HG03097 (cell line): ENCODE measurements at regions not wholly inside any gene's neighbourhood (a gene's known extent, or its start where the extent isn't known, plus 50 kb on each side); places are given as distances from the start of the nearest gene placed in this dataset.
"Not testable (repeated sequence)": the region's sequence is repeated elsewhere in the genome, so short reads cannot be mapped to it uniquely, and the experiment has no call there.

Experiments used
- ATAC-seq: cut with Tn5 transposase; IDR thresholded peaks from one replicate; pipeline ENCODE4 v1.9.1; 2021; ENCODE audit not compliant: unreplicated experiment, low FRiP score

DNA sequence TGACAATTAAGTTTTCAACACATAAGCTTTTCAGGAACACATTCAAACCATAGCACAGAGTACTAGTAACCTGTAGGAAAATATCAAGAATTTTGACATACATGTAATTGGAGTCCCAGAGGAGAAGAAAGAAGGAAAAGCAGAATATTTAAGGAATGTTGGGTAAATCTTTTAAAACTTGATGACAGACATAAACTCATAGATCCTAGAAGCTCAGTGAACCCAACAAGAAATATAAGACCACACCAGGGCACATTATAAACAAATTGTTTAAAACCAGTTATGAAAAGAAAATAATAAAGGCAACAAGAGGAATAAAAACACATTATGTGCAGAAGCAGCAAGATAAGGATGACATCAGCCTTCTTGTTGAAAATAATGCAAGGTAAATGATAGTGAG is 151.5 kb upstream of the ATXN1 start:
- no peak for ATAC-seq

DNA sequence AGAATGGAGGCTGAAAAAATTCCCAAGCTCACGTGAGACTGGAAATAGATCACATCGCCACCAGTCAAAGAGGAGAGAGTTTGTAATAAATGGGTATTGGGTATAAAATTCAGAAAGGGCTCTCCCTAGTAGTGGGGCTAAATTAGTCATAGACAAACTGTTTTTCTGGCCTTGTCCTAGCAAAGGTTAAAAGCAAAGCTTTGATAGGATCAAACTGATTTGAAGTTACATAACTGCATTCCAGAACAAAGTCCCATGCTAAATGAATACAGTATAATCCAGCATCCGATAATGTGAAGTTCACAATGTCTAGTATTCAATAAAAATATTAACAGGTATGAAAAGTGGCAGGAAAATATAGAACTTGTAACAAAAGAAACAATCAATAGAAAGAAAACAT is 149.8 kb upstream of the ATXN1 start:
- no peak for ATAC-seq

DNA sequence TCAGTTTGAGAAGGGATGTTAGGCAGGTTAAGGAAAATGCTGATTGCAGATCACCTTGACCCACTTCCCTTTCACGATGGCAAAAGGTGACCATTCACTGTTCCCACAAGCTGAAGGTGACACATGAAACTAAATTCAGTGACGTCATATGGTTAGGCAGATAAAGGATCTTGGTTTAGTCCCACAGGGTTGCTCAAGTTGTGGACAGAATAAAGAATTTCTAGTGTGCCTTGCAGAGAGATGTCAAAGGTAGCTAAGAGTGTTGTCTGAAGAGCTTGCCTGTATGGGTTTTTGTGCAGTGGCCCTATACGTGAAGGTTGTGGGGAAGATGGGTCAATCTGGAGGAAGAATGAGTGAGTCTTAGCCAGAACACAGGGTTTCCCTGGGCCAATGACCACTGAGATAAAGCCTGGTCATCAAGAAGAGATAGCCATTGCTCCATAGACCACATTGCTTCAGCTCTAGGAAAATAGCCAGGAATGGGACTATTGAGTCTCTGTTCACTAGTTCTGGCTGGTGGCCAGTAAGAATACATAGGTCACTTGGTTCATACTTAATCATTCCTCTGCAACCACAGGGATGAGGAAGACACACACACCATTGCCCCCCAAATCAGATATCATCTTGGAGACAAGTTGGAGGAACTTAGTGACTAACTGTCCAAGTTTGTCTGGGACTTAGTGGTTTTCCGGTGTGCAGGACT is 148.5 kb upstream of the ATXN1 start:
- ATAC-seq: no peak

GRCh38 chr6:16907991-16908390 is 146.7 kb upstream of the ATXN1 start:
- ATAC-seq: no peak

DNA sequence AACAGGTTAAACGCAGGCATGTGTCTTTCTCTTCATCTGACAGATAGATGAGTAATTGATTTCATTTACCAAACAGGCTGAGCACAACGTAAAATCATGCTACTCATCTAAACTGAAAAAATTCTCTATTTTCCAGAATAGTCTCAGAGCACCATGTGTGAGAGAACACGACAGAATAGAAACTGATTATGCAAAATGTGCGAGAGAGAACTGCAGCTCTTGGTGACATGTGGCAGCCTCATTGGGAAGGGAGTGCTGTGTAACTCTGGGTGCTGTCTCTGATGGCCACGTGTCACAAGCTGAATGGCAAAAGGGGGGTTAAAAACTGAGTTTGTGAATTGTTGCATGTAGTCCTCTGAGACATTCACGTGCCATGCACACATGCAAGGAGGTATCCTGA is 143.7 kb upstream of the ATXN1 start:
- no peak for ATAC-seq

- ATAC-seq: no peak
These were observed 142.2 kb upstream of the ATXN1 start for GRCh38 chr6:16903470-16903869.

GRCh38 chr6:16902502-16902901 is 141.2 kb upstream of the ATXN1 start:
- no peak for ATAC-seq

DNA sequence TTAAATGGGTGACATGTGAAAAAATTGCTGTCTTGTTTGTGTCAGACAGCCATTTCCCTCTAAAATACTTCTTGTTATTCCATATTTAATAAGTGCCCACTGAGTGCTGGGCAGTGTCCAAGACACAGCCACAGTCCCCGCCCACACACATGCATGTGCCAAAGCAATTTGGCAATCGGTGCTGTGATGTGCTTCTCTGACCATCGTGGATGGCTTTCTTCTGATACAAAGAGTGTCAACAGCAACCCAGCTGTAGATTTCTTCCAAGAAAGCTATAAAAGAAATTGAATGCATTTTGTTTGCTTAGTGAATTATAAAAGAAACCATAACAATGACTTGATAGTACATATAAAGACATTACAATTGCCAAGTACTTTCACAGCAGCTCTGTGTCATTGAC is 140.5 kb upstream of the ATXN1 start:
- no peak for ATAC-seq

GRCh38 chr6:16901306-16901705 is 140.0 kb upstream of the ATXN1 start:
- no peak for ATAC-seq

- no peak for ATAC-seq
These were observed 137.6 kb upstream of the ATXN1 start for GRCh38 chr6:16898640-16899396.

- no peak for ATAC-seq
These were observed 136.4 kb upstream of the ATXN1 start for GRCh38 chr6:16897669-16898068.

- no peak for ATAC-seq
These were observed 133.0 kb upstream of the ATXN1 start for GRCh38 chr6:16894301-16894700.

GRCh38 chr6:16891110-16891509 is 129.8 kb upstream of the ATXN1 start:
- ATAC-seq: not testable (repeated sequence)

GRCh38 chr6:16885411-16886160 is 124.3 kb upstream of the ATXN1 start:
- no peak for ATAC-seq

GRCh38 chr6:16884526-16884925 is 123.3 kb upstream of the ATXN1 start:
- no peak for ATAC-seq

DNA sequence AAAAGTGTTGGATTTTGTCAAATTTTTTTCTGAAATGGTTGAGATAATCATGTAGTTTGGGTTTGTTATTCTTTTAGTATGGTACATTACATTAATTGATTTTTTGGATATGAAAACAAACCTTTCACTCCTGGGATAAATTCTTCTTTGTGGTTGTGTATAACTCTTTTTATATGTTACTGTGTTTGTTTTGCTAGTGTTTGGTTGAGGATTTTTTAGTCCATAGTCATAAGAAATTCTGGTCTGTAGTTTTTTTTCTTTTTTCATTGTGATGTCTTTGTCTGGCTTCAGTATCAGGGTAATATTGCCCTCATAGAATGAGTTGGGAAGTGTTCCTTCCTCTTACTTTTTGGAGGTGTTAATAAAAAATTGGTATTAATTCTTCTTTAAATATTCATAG is 122.2 kb upstream of the ATXN1 start:
- no peak for ATAC-seq

DNA sequence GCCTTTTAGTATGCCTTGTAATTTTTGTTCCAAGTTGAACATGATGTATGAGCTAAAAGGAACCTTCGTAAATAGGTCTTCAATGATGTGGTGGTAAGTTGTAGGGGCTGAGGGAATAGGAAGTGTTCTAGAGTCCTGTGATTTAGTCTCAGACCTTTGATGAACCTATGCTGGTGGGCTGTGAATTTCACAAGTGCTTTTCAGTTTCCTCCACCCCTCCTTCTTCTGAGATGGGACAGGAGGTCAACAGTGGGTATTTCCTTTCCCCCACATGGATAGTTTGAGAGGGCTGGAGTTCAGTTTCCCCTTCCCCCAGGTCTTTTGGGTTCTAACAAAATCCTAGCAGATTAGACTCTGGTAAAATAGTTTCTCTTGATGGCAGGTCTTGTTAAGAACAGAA is 121.0 kb upstream of the ATXN1 start:
- no peak for ATAC-seq

- not testable (repeated sequence) for ATAC-seq
These were observed 115.6 kb upstream of the ATXN1 start for GRCh38 chr6:16876852-16877251.

DNA sequence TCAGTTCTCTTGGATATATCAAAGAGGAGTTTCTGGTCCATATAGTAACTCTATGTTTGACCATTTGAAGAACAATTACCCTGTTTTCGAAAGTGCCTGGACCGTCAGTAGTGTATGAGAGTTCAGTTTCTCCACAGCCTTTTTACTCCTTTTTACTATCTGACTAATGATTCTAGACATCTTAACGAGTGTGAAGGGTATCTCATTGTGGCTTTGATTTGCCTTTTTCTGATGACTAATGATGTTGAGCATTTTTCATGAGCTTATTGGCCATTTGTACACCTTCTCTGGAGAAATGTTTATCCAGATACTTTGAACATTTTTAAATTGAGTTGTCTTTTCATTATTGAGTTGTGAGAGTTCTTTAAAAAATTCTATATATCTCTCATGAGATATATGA is 114.9 kb upstream of the ATXN1 start:
- no peak for ATAC-seq

- no peak for ATAC-seq
These were observed 112.4 kb upstream of the ATXN1 start for GRCh38 chr6:16873698-16874097.

DNA sequence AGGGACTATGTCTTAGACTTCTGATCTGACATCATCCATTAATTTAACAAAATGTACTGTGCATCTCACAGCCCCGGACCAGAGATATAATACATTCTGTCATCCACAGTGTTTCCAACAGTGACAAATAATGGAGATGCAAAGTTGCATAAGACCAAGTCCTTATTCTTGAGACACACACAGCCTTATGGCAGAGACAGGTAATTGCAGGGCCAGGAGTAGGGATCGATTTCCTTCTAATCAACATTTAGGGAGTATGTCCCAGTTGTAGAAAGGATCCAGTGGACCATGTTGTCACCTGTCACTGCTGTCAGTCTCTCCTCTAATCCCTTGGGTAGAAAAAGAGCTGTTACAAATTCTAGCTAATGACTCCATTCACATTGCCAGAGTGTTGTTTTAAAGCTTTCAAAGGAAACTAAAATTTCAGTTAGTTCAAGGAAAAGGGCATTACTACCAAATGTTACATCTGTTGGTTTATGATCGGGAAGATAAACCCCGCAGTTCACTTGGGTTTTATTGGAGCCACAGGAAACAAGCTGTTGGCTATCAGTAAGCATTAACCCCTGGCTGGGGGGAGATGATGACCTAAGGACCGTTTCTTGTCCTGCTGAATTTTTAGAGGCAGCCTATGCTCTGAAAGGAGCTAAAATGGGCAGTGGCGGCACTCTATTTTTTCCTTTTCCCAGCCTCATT is 111.4 kb upstream of the ATXN1 start:
- ATAC-seq: no peak
